ENCODE measurements at regions not wholly inside any gene's neighbourhood (a gene's known extent, or its start where the extent isn't known, plus 50 kb on each side); places are given as distances from the start of the nearest gene placed in this dataset.

- DNase-seq (ENCODE audit: low read depth, low spot score): no peak
Observed at GRCh38 chr16:73483934-73484711, 436.2 kb upstream of the ZFHX3 start.

- no peak for DNase-seq (ENCODE audit: low read depth, low spot score)
Observed at GRCh38 chr16:73483076-73483791, 435.3 kb upstream of the ZFHX3 start.

- DNase-seq (ENCODE audit: low read depth, low spot score): no peak
Observed at GRCh38 chr16:73482310-73482709, 434.4 kb upstream of the ZFHX3 start.

GRCh38 chr16:73480381-73480780 is 432.5 kb upstream of the ZFHX3 start:
- no peak for DNase-seq (ENCODE audit: low read depth, low spot score)

GRCh38 chr16:73473713-73474112 is 425.8 kb upstream of the ZFHX3 start:
- no peak for DNase-seq (ENCODE audit: low read depth, low spot score)

GRCh38 chr16:73464834-73465233 is 416.9 kb upstream of the ZFHX3 start:
- DNase-seq (ENCODE audit: low read depth, low spot score): no peak

- no peak for DNase-seq (ENCODE audit: low read depth, low spot score)
Observed at GRCh38 chr16:73459586-73459985, 411.7 kb upstream of the ZFHX3 start.

- DNase-seq (ENCODE audit: low read depth, low spot score): no peak
Observed at GRCh38 chr16:73457851-73458250, 409.9 kb upstream of the ZFHX3 start.

- no peak for DNase-seq (ENCODE audit: low read depth, low spot score)
Observed at GRCh38 chr16:73448970-73449369, 401.0 kb upstream of the ZFHX3 start.

GRCh38 chr16:73447846-73448245 is 399.9 kb upstream of the ZFHX3 start:
- no peak for DNase-seq (ENCODE audit: low read depth, low spot score)

- DNase-seq (ENCODE audit: low read depth, low spot score): no peak
Observed at GRCh38 chr16:73434621-73435020, 386.7 kb upstream of the ZFHX3 start.

GRCh38 chr16:73433731-73434307 is 385.9 kb upstream of the ZFHX3 start:
- no peak for DNase-seq (ENCODE audit: low read depth, low spot score)

- no peak for DNase-seq (ENCODE audit: low read depth, low spot score)
Observed at GRCh38 chr16:73432850-73433730, 385.2 kb upstream of the ZFHX3 start.

- no peak for DNase-seq (ENCODE audit: low read depth, low spot score)
Observed at GRCh38 chr16:73430138-73430537, 382.2 kb upstream of the ZFHX3 start.

GRCh38 chr16:73428121-73428520 is 380.2 kb upstream of the ZFHX3 start:
- DNase-seq (ENCODE audit: low read depth, low spot score): no peak

- DNase-seq (ENCODE audit: low read depth, low spot score): no peak
Observed at GRCh38 chr16:73427164-73427563, 379.2 kb upstream of the ZFHX3 start.

- no peak for DNase-seq (ENCODE audit: low read depth, low spot score)
Observed at GRCh38 chr16:73426433-73427160, 378.7 kb upstream of the ZFHX3 start.

- DNase-seq (ENCODE audit: low read depth, low spot score): no peak
Observed at GRCh38 chr16:73420676-73421075, 372.7 kb upstream of the ZFHX3 start.

GRCh38 chr16:73420244-73420643 is 372.3 kb upstream of the ZFHX3 start:
- DNase-seq (ENCODE audit: low read depth, low spot score): no peak

- DNase-seq (ENCODE audit: low read depth, low spot score): no peak
Observed at GRCh38 chr16:73418691-73419090, 370.8 kb upstream of the ZFHX3 start.

- no peak for DNase-seq (ENCODE audit: low read depth, low spot score)
Observed at GRCh38 chr16:73418051-73418450, 370.1 kb upstream of the ZFHX3 start.
